Trophoblast cell (in vitro differentiated cells and primary cell): ENCODE measurements at regions not wholly inside any gene's neighbourhood (a gene's known extent, or its start where the extent isn't known, plus 50 kb on each side); places are given as distances from the start of the nearest gene placed in this dataset.

Experiments used
- DNase-seq, 2 donors: peaks; one replicate each; pipeline ENCODE4 v3.0.0-alpha.2; 2016
- H2AFZ ChIP-seq: 2 replicates; pipeline ENCODE4 v1.6.1; 2013; ENCODE audit warnings: low read length, moderate library complexity, mild to moderate bottlenecking; ENCODE audit not compliant: insufficient read depth, poor library complexity
- H2AK5ac ChIP-seq: 2 replicates; pipeline ENCODE4 v1.6.1; 2013; ENCODE audit warnings: mild to moderate bottlenecking, low read length
- H2BK120ac ChIP-seq: 2 replicates; pipeline ENCODE4 v1.6.1; 2013; ENCODE audit warnings: low read length, mild to moderate bottlenecking, moderate library complexity; ENCODE audit not compliant: insufficient read depth, poor library complexity
- H2BK12ac ChIP-seq: 2 replicates; pipeline ENCODE4 v1.6.1; 2013; ENCODE audit warnings: mild to moderate bottlenecking, low read length, moderate library complexity
- H2BK5ac ChIP-seq: 2 replicates; pipeline ENCODE4 v1.6.1; 2013; ENCODE audit warnings: low read length, low read depth, moderate library complexity, mild to moderate bottlenecking; ENCODE audit not compliant: poor library complexity
- H3K14ac ChIP-seq: 2 replicates; pipeline ENCODE4 v1.6.1; 2013; ENCODE audit warnings: mild to moderate bottlenecking, low read length
- H3K18ac ChIP-seq: 2 replicates; pipeline ENCODE4 v1.6.1; 2013; ENCODE audit warnings: mild to moderate bottlenecking, low read length
- H3K23ac ChIP-seq: 2 replicates; pipeline ENCODE4 v1.6.1; 2013; ENCODE audit warnings: low read length
- H3K27ac ChIP-seq: 2 replicates; pipeline ENCODE4 v1.5.1; 2013; ENCODE audit warnings: low read depth, mild to moderate bottlenecking, inconsistent platforms, low read length, moderate library complexity
- H3K27me3 ChIP-seq: 2 replicates; pipeline ENCODE4 v1.6.1; 2013; ENCODE audit warnings: inconsistent platforms, mild to moderate bottlenecking, low read length, moderate library complexity; ENCODE audit not compliant: insufficient read depth
- H3K36me3 ChIP-seq, 2 experiments: 1 replicate in 1 of 2; 2 replicates in 1 of 2; pipeline ENCODE4 v1.6.1; 2013; ENCODE audit warnings: low read length in 2 of 2, mild to moderate bottlenecking in 2 of 2, moderate library complexity in 1 of 2; ENCODE audit not compliant: insufficient read depth in 2 of 2, control insufficient read depth in 1 of 2
- H3K4ac ChIP-seq: 2 replicates; pipeline ENCODE4 v1.6.1; 2013; ENCODE audit warnings: low read depth, mild to moderate bottlenecking, low read length, moderate library complexity
- H3K4me1 ChIP-seq, 2 experiments: 1 replicate in 1 of 2; 2 replicates in 1 of 2; pipeline ENCODE4 v1.6.1; 2013; ENCODE audit warnings: low read length in 2 of 2, mild to moderate bottlenecking in 2 of 2, moderate library complexity in 1 of 2; ENCODE audit not compliant: insufficient read depth in 2 of 2, control insufficient read depth in 1 of 2
- H3K4me2 ChIP-seq: 2 replicates; pipeline ENCODE4 v1.6.1; 2013; ENCODE audit warnings: inconsistent platforms, mild to moderate bottlenecking, low read length, moderate library complexity
- H3K4me3 ChIP-seq: 2 replicates; pipeline ENCODE4 v1.5.1; 2013; ENCODE audit warnings: mild to moderate bottlenecking, low read depth, low read length, inconsistent platforms
- H3K79me1 ChIP-seq: one replicate; pipeline ENCODE4 v1.6.1; 2013; ENCODE audit warnings: low read length
- H3K79me2 ChIP-seq: 2 replicates; pipeline ENCODE4 v1.6.1; 2013; ENCODE audit warnings: low read length, mild to moderate bottlenecking; ENCODE audit not compliant: control insufficient read depth, insufficient read depth, poor library complexity
- H3K9ac ChIP-seq: 2 replicates; pipeline ENCODE4 v1.6.1; 2013; ENCODE audit warnings: mild to moderate bottlenecking, low read length
- H3K9me3 ChIP-seq: 2 replicates; pipeline ENCODE4 v1.6.1; 2013; ENCODE audit warnings: low read depth, mild to moderate bottlenecking, control low read depth, inconsistent platforms, low read length; ENCODE audit not compliant: insufficient read depth
- H4K12ac ChIP-seq: 2 replicates; pipeline ENCODE4 v1.6.1; 2013; ENCODE audit warnings: low read depth, mild to moderate bottlenecking, low read length, moderate library complexity
- H4K8ac ChIP-seq: 2 replicates; pipeline ENCODE4 v1.6.1; 2013; ENCODE audit warnings: low read depth, mild to moderate bottlenecking, low read length, moderate library complexity
- H4K91ac ChIP-seq: one replicate; pipeline ENCODE4 v1.6.1; 2013; ENCODE audit warnings: low read depth, mild to moderate bottlenecking, low read length, moderate library complexity
- WGBS: extraction: QIAGEN DNeasy Blood & Tissue Kit; methylation state at CpG from one replicate; pipeline ENCODE4 v1.1.7; 2013; ENCODE audit warnings: missing lambda C conversion rate; ENCODE audit not compliant: insufficient read length, insufficient coverage; ENCODE audit errors: extremely low coverage; 5-methylcytosine and 5-hydroxymethylcytosine counted together

DNA sequence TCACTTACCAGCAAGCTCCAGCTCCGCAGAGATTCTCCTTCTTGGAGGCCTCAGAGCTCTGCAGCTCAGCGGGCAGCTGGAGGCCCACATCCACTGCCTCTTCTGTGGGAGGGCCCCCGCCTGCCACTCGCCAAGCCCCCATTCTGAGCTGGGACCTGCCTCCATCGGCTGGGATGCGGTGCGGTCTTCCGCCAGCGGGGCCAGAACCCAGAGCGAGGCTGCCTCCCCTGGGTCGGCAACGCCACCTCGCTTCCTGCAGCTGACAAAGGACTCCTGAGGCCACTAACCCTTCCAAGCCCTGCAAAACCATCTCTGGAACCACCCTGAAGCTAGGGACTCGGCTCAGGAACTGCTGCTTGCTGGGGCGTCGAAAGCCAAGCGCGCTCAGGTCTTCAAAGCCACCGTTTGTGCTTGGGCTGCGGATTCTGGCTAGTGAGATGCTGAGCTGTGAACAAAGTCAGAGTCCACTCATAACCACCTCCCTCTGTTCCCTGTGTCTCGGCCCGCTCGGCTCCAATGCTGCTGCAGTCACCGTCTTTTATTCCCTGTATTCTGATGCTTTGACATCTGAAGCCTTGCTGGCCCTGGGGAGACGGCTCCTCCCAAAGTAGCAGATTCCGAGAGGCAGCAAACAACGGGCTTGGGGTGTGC, 174.3 kb downstream of the ENGASE start:
- Histone ChIP-seq H3K27ac (no peak overlapping the region), H2BK12ac (no peak overlapping the region), H3K36me3 (no peaks in the 10 kb centered on the region), H3K18ac (no peak overlapping the region), H4K91ac (no peak overlapping the region), H4K8ac (no peak overlapping the region), H3K79me2 (no peaks in the 10 kb centered on the region), H2AFZ (no peak overlapping the region), H4K12ac (no peak overlapping the region), H3K23ac (no peak overlapping the region), H3K79me1 (no peaks in the 10 kb centered on the region), H3K4ac (no peak overlapping the region), H3K27me3 (no peaks in the 10 kb centered on the region), H3K9ac (no peak overlapping the region), H2BK120ac (no peak overlapping the region), H3K4me2 (no peak overlapping the region), H3K9me3 (peaks cover 2% of the 10 kb centered on the region), H3K14ac (no peak overlapping the region), H3K4me3 (no peak overlapping the region), H3K4me1 (no peaks in the 10 kb centered on the region), H2BK5ac (no peak overlapping the region), H2AK5ac (no peak overlapping the region)
- no peak for DNase-seq
- WGBS, result no CpG with 5 or more reads among the region's 27 CpGs

DNA sequence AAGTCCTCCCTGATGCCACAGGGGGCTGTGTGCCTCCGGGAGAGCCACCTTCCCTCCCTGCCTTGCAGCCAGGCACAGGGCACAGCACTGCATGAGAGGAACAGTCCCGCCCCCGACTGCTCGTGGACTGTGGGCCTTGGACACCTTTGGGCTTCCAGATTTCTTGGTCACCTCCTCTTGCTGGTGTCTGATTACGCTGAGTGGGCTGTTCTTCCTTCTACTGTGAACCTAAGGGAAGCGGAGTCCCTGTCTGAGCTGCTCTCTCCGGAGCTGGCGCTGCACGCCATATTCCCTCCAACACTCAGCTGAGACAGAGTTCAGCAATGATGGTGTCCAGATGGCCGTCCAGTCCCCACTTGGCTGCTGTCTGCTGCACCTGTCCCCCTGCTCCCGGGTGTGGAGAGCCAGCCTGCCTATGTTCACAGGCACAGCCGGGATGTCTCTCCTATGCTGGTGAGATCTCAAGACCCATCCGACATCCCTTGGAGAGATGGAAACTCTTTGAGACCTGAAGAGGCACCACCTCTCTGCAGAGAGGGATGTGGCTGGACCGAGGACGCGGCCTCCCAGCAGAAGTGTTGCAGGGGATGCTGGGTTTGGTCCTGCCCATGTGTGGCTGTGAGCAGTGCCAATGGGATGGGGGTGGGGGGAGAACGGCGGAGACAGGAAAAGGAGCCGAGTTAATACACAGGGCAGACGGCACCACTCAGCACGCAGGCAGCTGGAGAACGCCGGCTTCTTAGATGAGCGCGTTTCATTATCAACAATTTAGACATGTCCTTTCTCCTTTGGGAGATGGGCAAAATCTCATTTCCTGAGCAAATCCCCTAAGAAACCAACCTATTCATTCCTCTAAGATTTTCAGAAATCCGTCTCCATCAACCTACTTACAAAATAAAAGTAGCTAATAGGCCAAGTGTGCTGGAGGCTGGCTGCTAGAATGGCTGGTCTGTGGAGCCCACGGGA, 171.9 kb downstream of the ENGASE start:
- Histone ChIP-seq H3K23ac (no peak overlapping the region), H3K27me3 (no peaks in the 10 kb centered on the region), H3K18ac (no peak overlapping the region), H2BK12ac (no peak overlapping the region), H3K4me2 (no peak overlapping the region), H3K27ac (no peak overlapping the region), H2AK5ac (no peak overlapping the region), H3K9me3 (peaks cover 2% of the 10 kb centered on the region), H3K4me3 (no peak overlapping the region), H2BK5ac (no peak overlapping the region), H4K8ac (no peak overlapping the region), H3K79me1 (no peaks in the 10 kb centered on the region), H2BK120ac (no peak overlapping the region), H3K79me2 (no peaks in the 10 kb centered on the region), H2AFZ (no peak overlapping the region), H3K9ac (no peak overlapping the region), H4K12ac (no peak overlapping the region), H4K91ac (no peak overlapping the region), H3K14ac (no peak overlapping the region), H3K36me3 (no peaks in the 10 kb centered on the region), H3K4me1 (no peaks in the 10 kb centered on the region), H3K4ac (no peak overlapping the region)
- no peak for DNase-seq
- no CpG with 5 or more reads among the region's 27 CpGs for WGBS

DNA sequence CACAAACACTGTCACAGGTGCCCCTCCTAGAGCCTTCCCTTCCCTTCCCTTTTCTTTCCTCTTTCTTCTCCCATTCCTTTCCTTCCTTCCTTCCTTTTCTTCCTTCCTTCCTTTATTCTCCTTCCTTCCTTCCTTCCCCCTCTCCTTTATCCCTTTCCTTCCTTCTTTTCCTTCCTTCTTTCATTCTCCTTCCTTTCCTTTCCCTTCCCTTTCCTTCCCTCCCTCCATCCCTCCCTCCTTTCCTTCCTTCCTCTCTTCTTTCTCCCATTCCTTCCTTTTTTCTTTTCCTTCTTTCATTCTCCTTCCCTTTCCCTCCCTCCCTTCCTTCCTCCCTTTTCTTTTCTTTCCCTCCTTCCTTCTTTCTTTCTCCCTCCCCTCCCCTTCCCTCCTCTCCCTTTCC, 170.0 kb downstream of the ENGASE start:
- H3K36me3 ChIP-seq, result no peaks in the 10 kb centered on the region
- no peak overlapping the region for H2BK120ac ChIP-seq
- no peak overlapping the region for H2AK5ac ChIP-seq
- H2BK5ac ChIP-seq, result no peak overlapping the region
- no peak overlapping the region for H3K4me3 ChIP-seq
- peaks cover 2% of the 10 kb centered on the region for H3K9me3 ChIP-seq
- no peaks in the 10 kb centered on the region for H3K27me3 ChIP-seq
- H2BK12ac ChIP-seq, result no peak overlapping the region
- H3K4me1 ChIP-seq, result no peaks in the 10 kb centered on the region
- no peaks in the 10 kb centered on the region for H3K79me2 ChIP-seq
- H3K14ac ChIP-seq, result no peak overlapping the region
- no peak overlapping the region for H4K91ac ChIP-seq
- no peak overlapping the region for H4K8ac ChIP-seq
- no peaks in the 10 kb centered on the region for H3K79me1 ChIP-seq
- DNase-seq, result no peak
- H3K4me2 ChIP-seq, result no peak overlapping the region
- no peak overlapping the region for H4K12ac ChIP-seq
- H3K9ac ChIP-seq, result no peak overlapping the region
- no peak overlapping the region for H3K18ac ChIP-seq
- H3K4ac ChIP-seq, result no peak overlapping the region
- H3K27ac ChIP-seq, result no peak overlapping the region
- H2AFZ ChIP-seq, result no peak overlapping the region
- no peak overlapping the region for H3K23ac ChIP-seq

DNA sequence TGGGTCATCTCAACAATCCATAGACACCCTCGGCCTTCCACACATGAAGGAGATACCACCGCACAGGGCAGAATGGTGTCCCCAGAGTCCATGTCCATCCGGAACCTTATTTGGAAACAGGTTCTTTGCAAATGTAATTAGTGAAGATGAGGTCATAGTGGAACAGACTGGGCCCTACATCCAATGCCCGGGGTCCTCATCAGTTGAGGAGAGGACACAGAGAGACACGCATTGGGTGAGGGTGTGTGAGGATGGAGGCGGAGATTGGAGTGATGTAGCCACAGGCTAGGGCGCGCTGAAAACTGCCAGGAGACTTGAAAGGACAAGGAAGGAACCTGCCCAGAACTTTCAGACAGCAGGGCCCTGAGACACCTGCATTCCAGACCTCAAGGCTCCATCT, 169.4 kb downstream of the ENGASE start:
- no CpG with 5 or more reads among the region's 8 CpGs for WGBS
- DNase-seq, result no peak
- H3K27ac ChIP-seq, result no peak overlapping the region
- H3K9ac ChIP-seq, result no peak overlapping the region
- H2BK120ac ChIP-seq, result no peak overlapping the region
- no peak overlapping the region for H2BK5ac ChIP-seq
- no peak overlapping the region for H2AFZ ChIP-seq
- no peak overlapping the region for H3K4me3 ChIP-seq
- no peak overlapping the region for H3K14ac ChIP-seq
- no peak overlapping the region for H4K8ac ChIP-seq
- no peak overlapping the region for H3K23ac ChIP-seq
- no peak overlapping the region for H3K18ac ChIP-seq
- no peak overlapping the region for H3K4me2 ChIP-seq
- no peak overlapping the region for H2BK12ac ChIP-seq
- H2AK5ac ChIP-seq, result no peak overlapping the region
- peaks cover 2% of the 10 kb centered on the region for H3K9me3 ChIP-seq
- H3K27me3 ChIP-seq, result no peaks in the 10 kb centered on the region
- no peak overlapping the region for H4K12ac ChIP-seq
- no peaks in the 10 kb centered on the region for H3K79me2 ChIP-seq
- no peaks in the 10 kb centered on the region for H3K36me3 ChIP-seq
- H3K4ac ChIP-seq, result no peak overlapping the region
- H3K4me1 ChIP-seq, result no peaks in the 10 kb centered on the region
- H3K79me1 ChIP-seq, result no peaks in the 10 kb centered on the region
- H4K91ac ChIP-seq, result no peak overlapping the region
